Spleen (tissue), 11 donors: ENCODE measurements at regions not wholly inside any gene's neighbourhood (a gene's known extent, or its start where the extent isn't known, plus 50 kb on each side); places are given as distances from the start of the nearest gene placed in this dataset.

Source experiments
- DNase-seq: peaks from one replicate; pipeline ENCODE4 v3.0.0-alpha.2; 2020
- H3K27ac ChIP-seq, 8 donors: fragments of 200-600 bp; sonication (generic) in 7 of 8; 1 replicate in 4 of 8; 2 replicates in 4 of 8; pipeline versions ENCODE4 v1.5.0 to v1.8.0; 2016 to 2021; ENCODE audit warnings: inconsistent platforms in 4 of 8, mild to moderate bottlenecking in 4 of 8, moderate library complexity in 1 of 8
- H3K27me3 ChIP-seq, 7 donors: fragments of 200-600 bp; sonication (generic) in 6 of 7; replicated peaks in 1 of 7; 1 replicate in 4 of 7; 2 replicates in 3 of 7; pipeline versions ENCODE4 v1.5.0 to v1.8.0; 2016 to 2021; ENCODE audit warnings: inconsistent platforms in 3 of 7, mild to moderate bottlenecking in 1 of 7
- H3K36me3 ChIP-seq, 6 donors: fragments of 200-600 bp; sonication (generic) in 5 of 6; 1 replicate in 4 of 6; 2 replicates in 2 of 6; pipeline versions ENCODE4 v1.5.0 to v1.8.0; 2016 to 2021; ENCODE audit warnings: inconsistent platforms in 2 of 6
- H3K4me1 ChIP-seq, 6 donors: fragments of 200-600 bp; sonication (generic) in 5 of 6; 1 replicate in 3 of 6; 2 replicates in 3 of 6; pipeline versions ENCODE4 v1.5.0 to v1.8.0; 2016 to 2021; ENCODE audit warnings: inconsistent platforms in 3 of 6
- H3K4me3 ChIP-seq, 8 donors: fragments of 200-600 bp; sonication (generic) in 7 of 8; 1 replicate in 4 of 8; 2 replicates in 4 of 8; pipeline versions ENCODE4 v1.5.0 to v1.8.0; 2016 to 2021; ENCODE audit warnings: inconsistent platforms in 4 of 8, mild to moderate bottlenecking in 4 of 8, moderate library complexity in 2 of 8
- H3K9me3 ChIP-seq, 8 donors: fragments of 200-600 bp; sonication (generic) in 7 of 8; 1 replicate in 4 of 8; 2 replicates in 4 of 8; pipeline versions ENCODE4 v1.5.0 to v1.8.0; 2016 to 2021; ENCODE audit warnings: inconsistent platforms in 4 of 8
- CTCF ChIP-seq, 11 experiments: fragments of 200-600 bp in 7 of 11; fragments of 450-650 bp in 4 of 11; sonication (generic) in 4 of 11; IDR thresholded peaks in 8 of 11; conservative IDR thresholded peaks in 3 of 11; 1 replicate in 7 of 11; 2 replicates in 4 of 11; pipeline versions ENCODE4 v1.4.0 to v1.8.0; 2016 to 2021; ENCODE audit warnings: antibody characterized with exemption in 11 of 11, inconsistent platforms in 4 of 11, mild to moderate bottlenecking in 1 of 11
- POLR2A ChIP-seq, 3 donors: fragments of 450-650 bp; IDR thresholded peaks; one replicate each; pipeline ENCODE4 v1.5.1; 2017; ENCODE audit warnings: antibody characterized with exemption in 3 of 3, mild to moderate bottlenecking in 1 of 3
- POLR2AphosphoS5 ChIP-seq, 3 donors: sonication (generic); formaldehyde crosslinking; IDR thresholded peaks; one replicate each; pipeline ENCODE4 v1.5.1; 2017; ENCODE audit warnings: antibody characterized with exemption in 3 of 3
- WGBS, 5 donors: extraction: QIAGEN DNeasy Blood & Tissue Kit in 3 of 5; methylation state at CpG; one replicate each; pipeline versions ENCODE4 v1.1.5 to v1.1.7; 2013 to 2018; 5-methylcytosine and 5-hydroxymethylcytosine counted together
- intact Hi-C: fragments of 100-400 bp; cut with DNase I; formaldehyde crosslinking; loops from one replicate; pipeline ENCODE4 v1.15.0; 2023; ENCODE audit warnings: low total_unique reads
- donor health status: healthy with polysubstance abuse.
- donor health status: DM: no; HTN: no; CAD: no; lungs with moderate emphysema.
- donor health status: DM: no; HTN: no; CAD: no.
- donor health status: Bipolar disorder and iron deficiency.
- donor health status: healthy.
- donor health status: DM: no; HTN: no; CAD: no.
- donor health status: DM: yes; HTN: yes; CAD: no.

- DNase-seq, result no peak
- TF ChIP-seq POLR2A (IDR thresholded peaks at IDR 0.05), result no peak
- Histone ChIP-seq H3K4me1 (no peaks in the 10 kb centered on the region), H3K9me3 (peaks cover 0 to 9% (median 3%) of the 10 kb centered on the region in 8 donors), H3K27ac (no peak overlapping the region), H3K27me3 (no peaks in the 10 kb centered on the region), H3K36me3 (no peaks in the 10 kb centered on the region), H3K4me3 (no peak overlapping the region)
- intact Hi-C loops, result no loop called here
Measured at GRCh38 chr14:46147452-46147851, 504.1 kb downstream of the RPL10L start.

DNA sequence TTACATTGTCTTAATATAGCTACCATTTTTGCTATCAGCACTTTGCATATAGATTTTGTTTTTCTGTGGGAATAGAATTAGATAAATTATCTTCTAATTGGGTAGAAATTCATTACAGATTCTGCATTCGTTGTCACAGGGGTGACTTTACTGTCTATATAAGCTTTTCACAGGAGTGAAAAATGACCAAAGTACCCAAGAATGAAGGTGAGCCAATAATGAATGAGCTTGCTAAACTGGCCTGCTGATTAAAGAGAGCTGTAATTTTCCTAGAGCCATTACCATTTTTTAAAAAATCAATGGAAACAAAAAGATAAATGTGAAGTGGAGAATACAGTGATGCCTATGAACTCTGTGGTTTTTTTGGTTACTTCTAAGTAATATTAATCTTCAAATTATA, 504.6 kb downstream of the RPL10L start:
- H3K27ac ChIP-seq, result no peak overlapping the region
- DNase-seq, result no peak
- peaks cover 0 to 9% (median 3%) of the 10 kb centered on the region in 8 donors for H3K9me3 ChIP-seq
- no peak overlapping the region for H3K4me3 ChIP-seq
- intact Hi-C loops, result no loop called here
- 47 to 74% (median 71%) methylated on average over 1 of the region's 1 CpG for WGBS, 5 donors
- no peak for TF ChIP-seq CTCF (IDR thresholded peaks at IDR 0.05 in 8 of 11, conservative IDR thresholded peaks at IDR 0.05 in 3 of 11)
- no peak for TF ChIP-seq POLR2A (IDR thresholded peaks at IDR 0.05)
- TF ChIP-seq POLR2AphosphoS5 (IDR thresholded peaks at IDR 0.05), result no peak
- no peaks in the 10 kb centered on the region for H3K36me3 ChIP-seq
- no peaks in the 10 kb centered on the region for H3K4me1 ChIP-seq
- no peaks in the 10 kb centered on the region for H3K27me3 ChIP-seq

DNA sequence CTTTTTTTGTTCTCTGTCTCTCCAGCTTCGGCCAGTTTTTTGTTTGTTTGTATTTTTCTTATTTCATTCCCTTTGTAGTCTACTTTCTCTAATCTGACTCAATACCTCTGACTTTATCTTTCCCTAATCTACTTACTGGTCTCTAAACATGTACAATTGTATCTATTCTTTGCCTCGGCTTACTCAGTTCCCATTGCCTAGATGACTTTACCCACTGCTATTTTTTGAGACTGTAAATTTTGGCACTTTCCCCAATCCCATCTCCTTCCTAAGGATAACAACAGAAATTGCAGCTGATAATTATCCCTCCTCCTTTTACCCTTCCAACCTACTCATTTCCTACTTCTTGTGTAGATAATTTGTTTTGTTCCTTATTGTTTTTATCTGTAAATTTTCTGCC, 511.1 kb downstream of the RPL10L start:
- Histone ChIP-seq H3K4me3 (no peak overlapping the region), H3K27me3 (no peaks in the 10 kb centered on the region), H3K27ac (no peak overlapping the region), H3K36me3 (no peaks in the 10 kb centered on the region), H3K4me1 (no peaks in the 10 kb centered on the region), H3K9me3 (peaks cover 0 to 7% (median 0%) of the 10 kb centered on the region in 8 donors)
- 68 to 89% (median 80%) methylated on average over 2 of the region's 2 CpGs for WGBS, 5 donors
- no peak for DNase-seq
- intact Hi-C loops, result no loop called here
- TF ChIP-seq POLR2A (IDR thresholded peaks at IDR 0.05), result no peak
- TF ChIP-seq POLR2AphosphoS5 (IDR thresholded peaks at IDR 0.05), result no peak
- no peak for TF ChIP-seq CTCF (IDR thresholded peaks at IDR 0.05 in 8 of 11, conservative IDR thresholded peaks at IDR 0.05 in 3 of 11)

DNA sequence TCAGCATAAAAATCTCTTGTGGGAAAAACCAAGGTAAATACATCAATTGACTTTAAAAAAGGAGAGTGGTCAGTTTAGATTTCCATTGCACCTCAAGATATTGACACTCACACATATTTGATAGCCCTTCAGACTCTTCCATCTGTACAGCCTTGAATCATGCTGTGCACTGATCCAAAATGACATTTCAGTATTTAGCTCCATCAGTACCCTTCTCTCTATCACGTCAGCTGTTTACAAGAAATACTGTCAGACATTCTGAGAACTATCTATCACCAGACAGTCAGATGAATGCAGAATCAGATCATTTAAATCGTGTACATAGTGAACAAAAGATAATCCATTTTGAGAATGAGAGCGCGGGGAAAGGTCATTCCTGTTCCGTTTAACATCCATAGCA, 511.9 kb downstream of the RPL10L start:
- intact Hi-C loops, result no loop called here
- Histone ChIP-seq H3K4me3 (no peak overlapping the region), H3K4me1 (no peaks in the 10 kb centered on the region), H3K36me3 (no peaks in the 10 kb centered on the region), H3K9me3 (peaks cover 0 to 7% (median 0%) of the 10 kb centered on the region in 8 donors), H3K27me3 (no peaks in the 10 kb centered on the region), H3K27ac (no peak overlapping the region)
- WGBS, 5 donors, result 81 to 88% (median 84%) methylated on average over 5 of the region's 5 CpGs
- TF ChIP-seq POLR2AphosphoS5 (IDR thresholded peaks at IDR 0.05) (no peak), CTCF (IDR thresholded peaks at IDR 0.05 in 8 of 11, conservative IDR thresholded peaks at IDR 0.05 in 3 of 11) (no peak), POLR2A (IDR thresholded peaks at IDR 0.05) (no peak)
- DNase-seq, result no peak

DNA sequence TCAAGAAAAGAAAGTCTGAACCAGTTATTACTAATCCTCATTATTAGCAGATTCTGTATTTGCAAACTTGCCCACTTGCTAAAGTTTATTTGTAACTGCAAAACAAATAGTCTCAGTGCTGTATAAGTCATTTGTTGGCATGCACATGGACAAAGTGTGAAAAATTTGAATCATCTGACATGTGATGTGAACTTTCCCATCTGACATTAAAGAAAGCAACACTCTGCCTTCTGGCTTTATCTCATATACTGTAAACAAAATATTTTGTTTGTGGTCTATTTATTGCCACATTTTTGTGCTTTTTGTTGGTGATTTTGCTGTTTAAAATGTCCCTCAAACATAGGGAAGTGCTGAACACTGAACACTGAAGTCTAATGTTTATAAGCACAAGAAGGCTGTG, 513.8 kb downstream of the RPL10L start:
- Histone ChIP-seq H3K4me1 (no peaks in the 10 kb centered on the region), H3K4me3 (no peak overlapping the region), H3K36me3 (no peaks in the 10 kb centered on the region), H3K9me3 (peaks cover 0 to 7% (median 0%) of the 10 kb centered on the region in 8 donors), H3K27me3 (no peaks in the 10 kb centered on the region), H3K27ac (no peak overlapping the region)
- DNase-seq, result no peak
- TF ChIP-seq POLR2AphosphoS5 (IDR thresholded peaks at IDR 0.05) (no peak), POLR2A (IDR thresholded peaks at IDR 0.05) (no peak), CTCF (IDR thresholded peaks at IDR 0.05 in 8 of 11, conservative IDR thresholded peaks at IDR 0.05 in 3 of 11) (no peak)
- intact Hi-C loops, result no loop called here
